GM18873 (cell line): ENCODE measurements at regions not wholly inside any gene's neighbourhood (a gene's known extent, or its start where the extent isn't known, plus 50 kb on each side); places are given as distances from the start of the nearest gene placed in this dataset.
A peak's percentile ranks its signal among the peaks of the same experiment; 100 is the strongest.
"Not testable (repeated sequence)": the region's sequence is repeated elsewhere in the genome, so short reads cannot be mapped to it uniquely, and the experiment has no call there.

Source experiments
- ATAC-seq: cut with Tn5 transposase; IDR thresholded peaks from one replicate; pipeline ENCODE4 v1.9.1; 2021; ENCODE audit warnings: mild to moderate bottlenecking, moderate library complexity, moderate number of reproducible peaks; ENCODE audit not compliant: unreplicated experiment, low FRiP score

DNA sequence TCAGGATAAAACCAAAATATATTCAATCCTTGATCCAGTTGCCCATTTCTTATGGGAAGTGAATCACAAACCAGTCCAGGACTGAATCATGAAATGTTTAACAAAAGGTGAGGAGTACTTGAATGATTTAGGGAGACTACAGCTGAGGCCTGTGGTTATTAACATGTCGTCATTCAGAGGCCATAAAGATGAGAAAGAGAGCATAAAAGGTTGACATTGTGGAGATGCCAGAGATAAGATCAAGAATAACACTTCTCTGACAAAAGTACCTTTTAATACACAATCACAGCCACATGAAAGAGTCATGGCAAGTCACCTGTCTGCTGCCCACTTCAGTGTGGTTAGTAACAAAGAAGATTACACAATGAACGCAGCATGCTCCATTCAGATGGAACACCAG lies 1195.7 kb upstream of the SORCS1 start:
- no peak for ATAC-seq

DNA sequence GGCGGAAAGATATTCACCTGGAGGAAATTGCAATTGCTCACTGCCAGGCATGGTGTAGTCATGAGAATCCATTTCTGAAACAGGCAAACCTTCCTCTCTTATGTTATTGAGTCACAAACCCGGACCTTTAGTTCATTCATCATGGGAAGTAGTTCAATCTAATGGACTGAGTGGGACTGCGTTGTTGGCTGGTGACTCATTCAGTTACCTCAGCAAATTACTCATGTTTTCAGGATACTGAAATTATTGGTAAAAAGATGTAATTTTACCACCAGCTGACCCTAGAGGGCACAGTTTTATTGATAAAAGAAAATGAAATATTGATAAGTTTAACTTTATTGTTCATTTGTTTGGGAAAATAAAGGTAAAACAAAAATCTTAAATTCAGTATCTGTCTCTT lies 1194.4 kb upstream of the SORCS1 start:
- ATAC-seq = peak; percentile 64

DNA sequence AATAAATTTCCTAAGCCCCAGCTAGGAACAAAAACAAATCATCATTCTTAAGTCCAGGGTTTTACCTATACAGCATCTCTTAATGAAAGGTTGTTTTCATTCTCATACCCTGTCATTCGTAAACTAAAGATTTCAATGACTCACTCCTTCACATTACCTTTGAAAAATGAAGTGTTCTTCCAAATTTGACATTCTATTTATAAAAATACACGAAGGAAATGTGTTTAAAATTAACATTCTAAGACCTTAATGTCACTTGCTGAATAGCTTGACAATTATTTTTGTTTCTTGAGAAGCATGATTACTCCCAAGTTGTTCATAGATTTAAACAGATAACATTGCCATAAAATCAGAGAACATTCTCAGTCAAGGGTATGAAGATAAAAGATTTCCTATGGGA lies 1188.3 kb upstream of the SORCS1 start:
- no peak for ATAC-seq

DNA sequence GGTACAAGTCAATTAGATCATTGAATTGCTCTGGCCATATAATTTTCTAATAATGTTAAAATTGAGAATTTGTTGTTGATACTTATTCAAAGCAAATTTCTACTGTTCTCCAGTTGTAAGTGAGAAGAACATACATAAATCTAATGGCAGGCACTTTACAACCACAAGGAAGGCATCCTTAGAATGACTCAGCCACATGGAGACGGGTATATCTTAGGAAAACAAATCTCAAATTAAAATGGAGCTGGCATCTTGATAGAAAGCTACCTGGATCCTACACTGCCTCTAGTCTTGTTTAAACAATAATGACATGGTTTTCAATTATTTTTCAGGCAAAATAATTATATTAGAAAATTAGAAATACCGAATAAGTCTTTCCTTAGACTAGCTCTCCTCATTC lies 1183.7 kb upstream of the SORCS1 start:
- no peak for ATAC-seq

DNA sequence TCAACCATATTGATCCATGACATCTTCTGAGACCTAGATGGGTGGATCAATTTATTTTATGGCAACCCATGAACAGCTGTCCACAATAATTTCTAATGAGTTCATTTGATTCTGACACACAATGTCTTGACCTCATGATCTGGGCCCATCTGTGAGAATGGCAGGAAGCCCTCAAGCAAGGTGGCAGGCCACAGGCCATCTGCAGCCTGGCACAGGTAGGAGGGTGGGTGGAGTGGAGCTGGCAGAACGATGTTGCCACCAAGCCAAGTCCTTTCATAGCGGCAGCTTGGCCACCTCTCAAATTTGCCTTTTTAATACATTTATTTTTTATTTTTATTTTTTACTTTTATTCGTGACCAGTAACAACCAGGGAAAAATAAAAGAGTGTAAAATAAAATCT lies 1181.6 kb upstream of the SORCS1 start:
- ATAC-seq = no peak

DNA sequence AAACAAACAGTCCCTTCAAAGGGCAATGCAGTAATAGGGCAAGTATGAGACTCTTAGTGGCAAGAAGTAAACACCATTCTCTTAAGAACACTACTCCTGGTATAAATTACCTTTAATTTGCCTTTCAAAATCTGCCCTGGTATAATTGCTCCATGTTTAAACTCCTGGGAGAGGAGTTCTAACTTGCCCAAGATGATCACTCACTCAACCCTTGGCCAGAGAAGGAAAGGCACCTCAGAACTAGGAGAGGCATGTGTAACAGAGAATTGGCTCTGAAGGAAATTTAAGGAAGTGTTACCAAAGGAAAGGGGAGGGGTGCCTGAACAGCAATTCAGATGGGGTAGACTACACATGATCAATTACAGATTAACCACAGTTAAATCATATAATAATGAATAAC lies 1173.6 kb upstream of the SORCS1 start:
- no peak for ATAC-seq

DNA sequence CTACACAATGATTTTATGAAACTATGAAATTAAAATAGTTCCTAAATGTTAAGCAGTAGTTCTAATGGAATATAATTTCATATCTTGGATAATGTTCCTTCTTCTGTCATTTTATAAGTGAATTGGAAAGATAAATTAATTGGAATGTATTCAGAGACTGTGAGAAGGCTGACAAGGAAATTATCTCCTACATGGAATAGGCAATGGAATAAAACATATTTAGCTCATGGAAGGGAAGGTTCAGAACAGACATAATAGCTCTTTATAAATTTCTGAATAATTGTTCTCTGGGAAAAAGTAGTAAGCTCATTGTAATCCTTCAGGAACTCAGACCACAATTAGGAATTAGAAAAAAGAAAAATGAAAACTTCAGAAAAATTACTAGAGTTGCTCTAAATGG lies 1172.3 kb upstream of the SORCS1 start:
- no peak for ATAC-seq

DNA sequence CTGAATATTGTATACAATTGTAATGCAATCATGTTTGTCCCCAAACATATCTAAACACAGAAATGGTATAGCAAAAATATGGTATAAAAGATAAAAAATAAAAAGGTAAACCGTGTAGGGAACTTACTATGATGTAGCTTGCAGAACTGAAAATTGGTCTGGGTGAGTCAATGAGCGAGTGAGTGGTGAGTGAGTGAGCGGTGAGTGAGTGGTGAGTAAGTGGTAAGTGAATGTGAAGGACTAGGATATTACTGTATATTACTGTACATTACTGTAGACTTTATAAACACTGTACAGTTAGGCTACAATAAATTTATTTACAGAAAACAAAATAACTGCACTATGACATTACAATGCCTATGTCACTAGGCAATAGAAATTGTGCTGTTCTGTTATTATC lies 1163.2 kb upstream of the SORCS1 start:
- ATAC-seq = no peak

DNA sequence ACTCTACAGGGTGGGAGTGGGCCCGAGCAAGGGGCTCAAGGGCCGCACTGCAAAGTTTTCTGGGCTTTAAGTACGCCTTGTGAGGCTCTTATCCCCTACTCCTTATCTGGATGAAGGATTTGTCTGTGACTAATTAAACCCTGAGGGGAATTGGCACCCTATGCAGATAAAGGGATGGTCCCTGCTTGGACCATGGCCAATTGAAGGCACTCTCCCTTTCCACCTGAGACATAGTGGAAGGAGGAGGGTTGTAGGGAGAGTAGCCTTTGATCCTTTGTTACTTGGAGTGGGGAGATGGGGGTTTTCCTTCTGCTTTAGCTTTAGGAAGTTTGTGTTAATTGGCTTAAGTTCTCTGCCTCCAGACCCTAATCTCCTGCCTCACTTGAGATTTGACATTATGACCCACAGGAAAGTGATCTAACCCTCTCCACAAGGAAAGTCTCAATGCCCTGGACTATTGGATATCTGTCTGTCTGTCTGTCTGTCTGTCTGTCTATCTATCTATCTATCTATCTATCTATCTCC lies 1158.8 kb upstream of the SORCS1 start:
- no peak for ATAC-seq

DNA sequence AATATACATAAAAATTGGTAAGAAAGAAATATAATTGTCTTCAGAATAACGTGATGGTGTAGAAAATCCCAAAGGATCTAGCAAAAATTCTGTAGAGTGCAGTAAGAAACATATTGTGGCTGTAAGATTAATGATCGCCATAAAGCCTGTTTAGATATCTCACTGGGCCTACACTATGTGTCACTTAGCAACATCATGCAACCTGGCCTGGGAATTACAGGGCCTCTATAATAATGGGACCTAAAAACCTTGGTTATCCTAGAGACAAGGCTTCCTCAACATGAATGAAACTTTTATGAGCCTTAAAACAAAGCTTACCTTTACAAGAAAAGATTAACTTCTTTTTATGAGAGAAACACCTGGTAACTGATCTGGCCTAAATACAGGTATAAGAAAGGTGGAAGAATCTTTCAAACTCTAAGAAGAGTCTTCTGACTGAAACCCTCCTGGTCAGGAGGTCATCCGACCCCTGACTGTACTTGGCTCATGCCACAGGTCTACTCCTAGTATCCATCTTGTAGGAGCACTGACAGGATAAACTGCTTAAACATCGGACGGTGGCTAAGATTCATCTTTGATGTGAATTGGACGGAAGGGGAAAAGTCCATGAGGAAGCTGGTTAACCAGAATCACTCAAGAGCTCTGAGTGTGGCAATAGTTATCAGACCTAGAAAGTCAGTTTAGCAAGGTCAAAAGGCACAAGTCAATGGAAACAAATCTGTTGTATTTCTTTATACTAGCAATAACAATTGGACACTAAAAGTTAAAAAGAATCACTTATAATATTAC lies 1155.1 kb upstream of the SORCS1 start:
- ATAC-seq = no peak

DNA sequence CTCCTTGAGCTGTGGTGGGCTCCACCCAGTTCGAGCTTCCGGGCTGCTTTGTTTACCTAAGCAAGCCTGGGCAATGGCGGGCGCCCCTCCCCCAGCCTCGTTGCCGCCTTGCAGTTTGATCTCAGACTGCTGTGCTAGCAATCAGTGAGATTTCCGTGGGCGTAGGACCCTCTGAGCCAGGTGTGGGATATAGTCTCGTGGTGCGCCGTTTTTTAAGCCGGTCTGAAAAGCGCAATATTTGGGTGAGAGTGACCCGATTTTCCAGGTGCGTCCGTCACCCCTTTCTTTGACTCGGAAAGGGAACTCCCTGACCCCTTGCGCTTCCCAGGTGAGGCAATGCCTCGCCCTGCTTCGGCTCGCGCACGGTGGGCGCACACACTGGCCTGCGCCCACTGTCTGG lies 1151.1 kb upstream of the SORCS1 start:
- not testable (repeated sequence) for ATAC-seq

DNA sequence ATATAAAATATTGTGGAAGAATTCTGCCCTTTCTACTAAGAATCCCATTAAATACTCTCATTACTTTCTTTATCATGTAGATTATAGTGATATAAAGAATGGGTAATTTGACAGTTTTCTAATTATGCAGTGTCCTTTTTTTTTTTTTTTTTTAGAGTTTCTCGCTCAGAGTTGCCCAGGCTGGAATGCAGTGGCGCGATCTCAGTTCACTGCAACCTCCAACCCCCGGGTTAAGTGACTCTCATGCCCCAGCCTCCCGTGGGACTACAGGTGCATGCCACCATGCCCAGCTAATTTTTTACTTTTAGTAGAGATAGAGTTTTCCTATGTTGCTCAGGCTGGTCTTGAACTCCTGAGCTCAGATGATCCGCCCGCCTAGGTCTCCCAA lies 1143.4 kb upstream of the SORCS1 start:
- no peak for ATAC-seq

DNA sequence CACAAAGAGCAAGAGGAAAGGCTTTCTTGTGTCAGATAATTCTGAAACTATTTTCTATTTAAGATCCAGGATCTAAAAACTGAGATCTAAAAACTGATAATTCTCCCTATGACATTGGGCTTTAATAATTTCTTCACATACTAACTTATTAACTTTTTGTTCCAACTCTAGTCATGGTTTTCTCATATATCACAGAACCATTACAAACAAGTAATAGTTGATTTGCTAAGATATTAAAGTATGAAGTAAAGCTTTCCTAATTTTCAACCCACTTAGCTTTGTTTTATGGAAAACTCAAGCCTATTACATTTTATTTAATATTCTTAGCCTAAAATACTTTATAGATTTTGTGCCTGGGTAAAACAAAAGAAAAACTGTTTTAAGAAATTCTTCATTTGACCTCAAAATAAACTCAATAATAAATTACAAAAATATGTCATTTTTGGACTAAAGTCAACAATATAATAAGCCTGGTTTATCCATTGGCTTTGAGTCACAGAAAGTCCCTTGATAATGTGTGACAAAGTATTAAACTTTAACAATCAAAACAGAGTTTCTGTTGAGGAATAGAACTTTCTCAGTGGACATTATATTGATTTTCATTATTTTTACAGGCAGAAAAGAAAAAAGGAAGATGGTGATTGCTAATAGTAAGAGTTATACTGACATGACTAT lies 1142.9 kb upstream of the SORCS1 start:
- no peak for ATAC-seq

DNA sequence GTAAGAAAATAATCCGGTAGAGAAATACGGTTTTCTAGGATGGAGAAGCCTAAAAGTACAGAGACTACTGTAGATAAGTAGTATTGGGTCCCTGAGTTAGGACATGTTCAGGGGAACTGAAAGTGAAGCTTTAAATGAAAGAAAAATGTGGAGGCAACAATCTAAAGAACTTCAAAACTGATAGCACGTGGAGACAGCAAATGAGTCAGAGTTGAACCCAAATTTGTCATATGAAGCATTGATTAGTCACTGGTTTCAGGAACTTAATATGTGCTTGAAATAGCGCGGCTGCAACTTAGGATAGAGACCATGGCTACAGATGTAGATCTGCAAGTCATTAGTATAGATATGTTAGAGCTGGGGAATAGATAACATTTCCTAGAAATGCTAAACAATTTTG lies 1138.6 kb upstream of the SORCS1 start:
- no peak for ATAC-seq

DNA sequence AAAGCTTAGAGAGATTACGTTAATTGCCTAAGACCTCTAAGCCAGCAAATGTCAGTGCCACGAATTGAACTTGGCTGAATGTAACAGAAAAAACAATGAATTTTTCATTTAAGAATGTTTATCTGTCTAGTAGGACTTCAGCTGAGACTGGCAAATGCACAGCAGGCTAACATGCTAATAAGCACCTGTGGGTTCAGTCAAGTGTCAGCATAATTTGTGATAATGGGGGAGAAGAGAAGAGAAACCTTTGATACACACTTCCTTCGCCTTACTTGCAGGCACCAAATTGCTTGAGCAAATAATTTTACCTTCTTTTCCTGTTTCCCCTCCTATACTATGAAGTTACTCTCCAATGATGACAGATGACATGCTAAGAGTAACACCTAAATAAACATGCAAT lies 1136.5 kb upstream of the SORCS1 start:
- ATAC-seq = no peak

DNA sequence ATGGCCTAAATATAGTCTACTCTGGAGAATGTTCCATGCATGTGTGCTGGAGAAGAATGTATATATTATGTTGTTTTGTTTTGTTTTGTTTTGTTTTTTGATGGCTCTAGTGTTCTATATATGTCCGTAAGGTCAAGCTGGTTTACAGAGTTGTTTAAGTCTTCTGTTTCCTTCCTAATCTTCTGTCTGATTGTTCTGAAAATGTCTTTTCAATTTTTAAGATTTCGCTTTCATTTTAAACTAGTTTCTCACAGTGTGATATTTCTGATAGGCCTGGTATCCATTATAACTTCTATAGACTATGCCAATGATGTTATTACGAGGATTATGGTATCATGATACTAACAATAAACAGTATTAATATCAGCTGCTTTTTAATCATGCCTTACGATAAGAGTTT lies 1126.3 kb upstream of the SORCS1 start:
- no peak for ATAC-seq

DNA sequence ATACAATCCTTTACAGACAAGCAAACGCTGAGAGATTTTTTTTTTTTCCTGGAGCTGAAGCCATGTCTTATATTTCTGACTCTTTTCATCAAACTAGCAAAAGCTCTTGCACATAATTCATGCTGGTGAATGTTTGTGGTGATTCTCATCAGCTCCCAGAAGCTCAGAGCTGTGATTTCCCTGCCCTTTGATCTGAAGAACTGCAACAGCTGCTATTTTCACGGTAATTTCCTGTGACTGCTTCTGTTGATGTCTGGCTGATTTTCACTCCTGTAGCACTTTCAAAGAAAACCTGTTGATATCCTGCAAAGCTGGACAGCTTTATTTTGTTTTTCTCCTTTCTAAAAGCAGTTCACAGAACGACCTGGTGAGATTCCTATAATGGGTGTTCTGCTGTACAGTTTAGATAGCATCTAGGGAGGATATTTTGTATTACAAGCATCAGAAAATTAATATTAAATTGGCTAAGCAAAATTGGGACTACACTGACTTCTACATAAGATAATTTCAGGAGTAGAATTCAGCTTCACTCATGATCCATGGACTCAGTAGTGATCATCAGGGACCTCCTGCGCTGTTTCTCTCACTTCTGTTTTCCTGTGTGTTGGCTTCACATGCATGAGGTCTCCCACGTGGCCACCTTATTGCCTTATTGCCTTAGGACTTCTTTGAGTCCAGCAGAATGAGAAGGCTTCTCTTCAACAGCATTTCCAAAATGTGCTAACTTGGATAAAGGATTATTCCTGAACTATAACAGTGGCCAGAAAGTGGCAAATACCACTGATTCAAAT lies 1111.6 kb upstream of the SORCS1 start:
- ATAC-seq = no peak

DNA sequence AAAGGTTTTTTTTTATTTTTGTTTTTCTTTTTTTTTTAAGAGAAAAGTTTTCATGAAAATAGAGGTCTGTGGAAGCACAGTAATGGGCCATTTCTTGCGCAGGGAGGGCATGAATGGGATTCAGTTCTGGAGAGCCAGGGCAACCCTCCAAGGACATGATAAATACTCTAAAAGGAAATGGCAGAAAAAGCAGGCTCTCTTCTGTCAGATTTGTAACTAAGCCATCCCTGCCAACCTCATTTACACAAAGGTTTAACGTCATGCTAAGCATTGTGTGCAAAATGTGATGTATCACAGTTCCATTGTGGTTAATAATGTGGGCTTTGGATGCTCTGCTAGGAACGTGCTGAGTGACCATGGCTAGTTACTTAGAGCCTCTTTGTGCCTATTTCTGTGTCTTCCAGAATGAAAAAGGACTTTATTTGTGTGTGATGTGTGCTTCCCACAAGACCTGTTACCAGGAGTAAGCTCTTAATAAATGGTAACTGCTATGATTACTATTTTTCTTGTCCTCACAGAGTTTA lies 1095.9 kb upstream of the SORCS1 start:
- no peak for ATAC-seq

DNA sequence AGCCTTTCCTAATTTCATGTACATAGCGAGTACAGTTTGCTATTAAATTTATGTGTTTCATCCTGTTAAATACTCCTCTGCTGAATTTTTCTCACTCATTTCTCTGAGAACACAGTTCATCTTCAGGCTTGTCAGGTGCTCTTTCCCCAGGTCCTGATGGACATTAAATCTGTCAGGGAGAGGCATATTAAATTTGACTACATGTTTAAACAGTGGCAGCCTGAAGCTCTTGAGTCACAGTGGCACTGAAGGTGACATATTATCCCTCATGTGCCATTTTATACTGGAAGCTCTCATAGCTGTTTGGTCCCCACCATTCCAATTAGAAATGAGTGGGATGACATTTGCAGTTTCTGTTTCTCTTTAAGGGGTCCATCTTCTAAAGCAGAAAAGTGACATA lies 1089.6 kb upstream of the SORCS1 start:
- no peak for ATAC-seq

DNA sequence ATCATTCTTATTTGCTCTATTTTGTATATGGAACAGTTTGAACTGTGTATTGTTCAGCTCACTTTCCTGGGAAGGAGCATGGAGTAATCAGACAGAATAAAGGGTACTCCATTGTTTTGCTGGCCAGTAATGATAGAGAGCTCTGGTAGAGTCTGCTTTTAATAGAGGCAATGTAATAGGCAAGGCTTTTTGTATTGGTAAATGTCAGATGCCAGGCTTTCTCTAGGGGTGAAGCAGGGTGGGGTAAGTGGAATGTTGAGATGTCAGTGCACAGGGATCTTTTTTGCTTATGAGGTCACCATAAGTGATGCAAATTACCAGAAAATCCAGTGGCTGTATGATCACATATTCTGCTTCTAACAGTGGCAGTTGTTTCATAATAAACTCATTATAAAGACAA lies 1088.3 kb upstream of the SORCS1 start:
- no peak for ATAC-seq
